ENCODE measurements at regions not wholly inside any gene's neighbourhood (a gene's known extent, or its start where the extent isn't known, plus 50 kb on each side); places are given as distances from the start of the nearest gene placed in this dataset.
A peak's percentile ranks its signal among the peaks of the same experiment; 100 is the strongest.

DNA sequence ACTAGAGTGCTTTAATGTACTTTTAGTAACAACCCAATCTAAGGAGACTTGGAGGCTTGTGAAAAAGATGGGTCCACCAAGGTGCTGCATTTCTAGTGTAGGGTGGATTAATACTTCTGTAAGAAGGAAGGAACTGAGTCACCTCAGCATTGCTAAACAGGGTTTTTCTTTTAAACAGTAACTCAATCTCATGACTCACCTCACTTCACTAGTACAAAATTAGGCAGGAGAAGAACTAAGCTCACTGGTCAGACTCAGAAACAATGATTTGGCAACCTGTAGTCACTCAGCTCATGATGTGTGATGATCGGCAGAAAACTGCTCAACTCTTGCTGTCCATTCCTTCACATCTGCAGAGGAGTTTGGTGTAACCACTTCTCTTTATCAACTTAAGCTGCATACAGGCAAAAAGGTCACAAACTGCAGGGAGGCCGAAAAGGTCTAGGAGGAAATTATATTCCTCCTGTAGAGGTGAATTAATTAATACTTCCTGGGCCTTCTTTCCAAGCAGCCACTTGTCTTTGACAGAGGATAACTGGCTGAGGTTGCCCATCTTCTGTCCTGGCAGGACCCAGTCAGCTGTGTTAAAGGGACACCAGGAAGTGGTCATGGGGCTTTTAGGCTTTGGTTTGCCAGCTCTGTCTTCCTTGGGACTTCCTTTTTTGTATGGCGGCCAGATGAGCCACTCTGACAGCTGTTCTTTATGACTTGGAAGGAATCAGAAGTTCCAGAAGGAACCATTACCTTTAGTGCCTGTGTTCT lies 466.9 kb downstream of the FUT8 start:
- ChIA-PET CTCF (interaction anchor here (0.7 to 3.1 kb wide), 5 partner anchors 12 to 719 kb away, joined by 3 to 20 read pairs (median 6); no protein-coding TSS in a partner anchor), POLR2A (interaction anchor here (0.9 kb wide), 1 partner anchor 32 kb away, joined by 4 read pairs; no protein-coding TSS in a partner anchor)
- DNase-seq, result peak; percentile 15

DNA sequence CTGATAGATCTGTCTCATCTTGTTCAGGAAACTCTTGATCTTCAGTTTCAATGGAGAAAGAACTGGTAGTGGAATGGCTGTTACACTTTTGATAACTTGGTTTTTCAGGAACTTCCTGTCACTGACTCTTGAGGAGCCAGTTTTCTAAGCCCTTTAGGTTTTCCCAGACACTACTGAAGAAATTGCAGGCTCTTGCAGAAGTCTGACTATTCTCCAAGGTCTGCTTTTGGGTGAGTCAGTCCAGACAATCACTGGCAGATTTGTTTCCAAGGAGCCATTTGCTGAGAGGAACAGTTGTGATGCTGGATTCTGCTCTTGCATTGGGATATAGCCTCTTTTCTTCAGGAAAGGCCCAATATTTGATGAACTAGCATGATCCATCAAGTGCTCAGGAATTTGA lies 468.0 kb downstream of the FUT8 start:
- ChIA-PET CTCF (interaction anchor here (1.5 kb wide), 1 partner anchor 56 kb away, joined by 3 read pairs; no protein-coding TSS in a partner anchor), POLR2A (no interaction called here)
- intact Hi-C loops (cut with micrococcal nuclease), result no loop called here
- Mint-ChIP-seq H3K36me3 (peaks cover 2% of the 10 kb centered on the region), H3K27ac (no peak overlapping the region), H3K4me3 (no peak overlapping the region), H3K27me3 (no peaks in the 10 kb centered on the region), H3K4me1 (ENCODE audit: low read depth) (peaks cover 44% of the 10 kb centered on the region), H3K9me3 (peaks cover 2% of the 10 kb centered on the region)
- DNase-seq, result no peak

More for the DNA sequence above, 466.9 kb downstream of the FUT8 start:
- H3K27me3 Mint-ChIP-seq, result no peaks in the 10 kb centered on the region
- H3K4me1 Mint-ChIP-seq (ENCODE audit: low read depth), result peaks cover 44% of the 10 kb centered on the region
- intact Hi-C loops (cut with micrococcal nuclease), result loop anchor here (1.0 to 5.0 kb wide), 3 partner anchors 29 to 73 kb away; no protein-coding TSS in a partner anchor
- peak overlapping the region; percentile 71 for H3K27ac Mint-ChIP-seq
- H3K4me3 Mint-ChIP-seq, result no peak overlapping the region
- peaks cover 2% of the 10 kb centered on the region for H3K9me3 Mint-ChIP-seq
- peaks cover 2% of the 10 kb centered on the region for H3K36me3 Mint-ChIP-seq

DNA sequence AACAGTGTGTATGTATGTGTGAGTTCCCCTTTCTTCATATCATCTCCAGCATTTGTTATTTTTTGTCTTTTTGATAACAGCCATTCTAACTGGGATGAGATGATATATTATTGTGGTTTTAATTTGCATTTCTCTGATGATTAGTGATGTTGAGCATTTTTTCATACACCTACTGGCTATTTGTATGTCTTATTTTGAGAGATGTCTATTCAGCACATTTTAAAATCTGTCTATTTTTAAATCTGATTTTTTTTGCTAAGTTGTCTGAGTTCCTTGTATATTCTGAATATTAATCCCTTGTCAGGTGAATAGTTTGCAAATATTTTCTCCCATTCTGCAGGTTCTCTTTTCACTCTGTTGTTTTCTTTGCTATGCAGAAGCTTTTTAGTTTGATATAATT lies 469.1 kb downstream of the FUT8 start:
- Mint-ChIP-seq H3K27ac (no peak overlapping the region), H3K4me3 (no peak overlapping the region), H3K36me3 (peaks cover 2% of the 10 kb centered on the region), H3K9me3 (peaks cover 2% of the 10 kb centered on the region), H3K27me3 (no peaks in the 10 kb centered on the region), H3K4me1 (ENCODE audit: low read depth) (peaks cover 44% of the 10 kb centered on the region)
- DNase-seq, result no peak
- POLR2A ChIA-PET, result no interaction called here
- intact Hi-C loops (cut with micrococcal nuclease), result no loop called here
- CTCF ChIA-PET, result interaction anchor here (1.5 kb wide), 1 partner anchor 57 kb away, joined by 3 read pairs; no protein-coding TSS in a partner anchor

DNA sequence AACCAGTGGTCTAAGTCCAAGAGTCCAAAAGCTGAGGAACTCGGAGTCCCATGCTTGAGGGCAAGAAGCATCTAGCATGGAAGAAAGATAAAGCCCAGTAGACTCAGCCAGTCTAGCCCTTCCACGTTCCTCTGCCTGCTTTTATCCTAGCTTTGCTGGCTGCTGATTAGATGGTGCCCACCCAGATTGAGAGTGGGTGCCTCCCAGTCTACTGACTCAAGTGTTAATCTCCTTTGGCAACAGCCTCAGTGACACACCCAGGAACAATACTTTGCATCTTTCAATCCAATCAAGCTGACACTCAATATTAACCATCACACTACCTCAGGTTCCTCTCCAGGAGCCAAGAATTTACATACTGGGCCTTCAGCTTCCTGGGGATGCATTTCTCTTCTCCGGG lies 476.1 kb downstream of the FUT8 start:
- Mint-ChIP-seq H3K9me3 (peaks cover 6% of the 10 kb centered on the region), H3K27ac (no peak overlapping the region), H3K36me3 (peaks cover 2% of the 10 kb centered on the region), H3K4me1 (ENCODE audit: low read depth) (peaks cover 3% of the 10 kb centered on the region), H3K27me3 (no peaks in the 10 kb centered on the region), H3K4me3 (no peak overlapping the region)
- ChIA-PET CTCF (no interaction called here), POLR2A (no interaction called here)
- intact Hi-C loops (cut with micrococcal nuclease), result no loop called here
- DNase-seq, result no peak

DNA sequence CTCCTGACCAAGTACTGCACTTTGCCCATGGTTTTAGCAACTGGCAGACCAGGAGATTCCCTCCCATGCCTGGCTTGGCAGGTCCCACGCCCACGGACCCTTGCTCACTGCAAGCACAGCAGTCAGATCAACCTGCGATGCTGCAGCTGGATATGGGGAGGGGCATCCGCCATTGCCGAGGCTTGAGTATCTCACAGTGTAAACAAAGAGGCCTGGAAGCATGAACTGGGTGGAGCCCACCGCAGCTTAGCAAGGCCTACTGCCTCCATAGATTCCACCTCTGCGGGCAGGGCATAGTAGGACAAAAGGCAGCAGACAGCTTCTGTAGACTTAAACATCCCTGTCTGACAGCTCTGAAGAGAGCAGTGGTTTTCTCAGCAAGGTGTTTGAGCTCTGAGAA lies 479.8 kb downstream of the FUT8 start:
- Mint-ChIP-seq H3K4me3 (no peak overlapping the region), H3K27ac (no peak overlapping the region), H3K9me3 (peaks cover 10% of the 10 kb centered on the region), H3K4me1 (ENCODE audit: low read depth) (peaks cover 3% of the 10 kb centered on the region), H3K36me3 (peaks cover 1% of the 10 kb centered on the region), H3K27me3 (no peaks in the 10 kb centered on the region)
- POLR2A ChIA-PET, result no interaction called here
- DNase-seq, result no peak
- CTCF ChIA-PET, result no interaction called here
- intact Hi-C loops (cut with micrococcal nuclease), result no loop called here

DNA sequence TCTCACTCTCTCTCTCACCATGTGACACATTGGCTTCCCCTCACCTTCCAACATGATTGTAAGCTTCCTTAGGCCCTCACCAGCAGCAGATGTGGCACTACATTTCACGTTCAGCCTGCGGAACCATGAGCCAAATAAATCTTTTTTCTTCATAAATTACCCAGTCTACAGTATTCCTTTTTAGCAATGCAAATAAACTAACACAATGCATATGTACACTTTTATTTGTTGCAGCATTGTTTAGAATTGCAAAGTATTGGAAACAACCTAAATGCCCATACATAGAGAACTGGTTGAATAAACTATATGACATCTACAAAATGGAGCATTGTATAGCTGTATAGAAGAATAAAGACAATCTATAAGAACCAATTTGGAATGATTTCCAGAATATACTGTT lies 487.6 kb downstream of the FUT8 start:
- POLR2A ChIA-PET, result no interaction called here
- H3K27me3 Mint-ChIP-seq, result no peaks in the 10 kb centered on the region
- peaks cover 4% of the 10 kb centered on the region for H3K36me3 Mint-ChIP-seq
- H3K9me3 Mint-ChIP-seq, result peaks cover 15% of the 10 kb centered on the region
- CTCF ChIA-PET, result interaction anchor here (0.7 kb wide), 1 partner anchor 789 kb away, joined by 3 read pairs; no protein-coding TSS in a partner anchor
- DNase-seq, result no peak
- H3K4me3 Mint-ChIP-seq, result no peak overlapping the region
- H3K27ac Mint-ChIP-seq, result no peak overlapping the region
- peaks cover 2% of the 10 kb centered on the region for H3K4me1 Mint-ChIP-seq (ENCODE audit: low read depth)
- intact Hi-C loops (cut with micrococcal nuclease), result no loop called here

DNA sequence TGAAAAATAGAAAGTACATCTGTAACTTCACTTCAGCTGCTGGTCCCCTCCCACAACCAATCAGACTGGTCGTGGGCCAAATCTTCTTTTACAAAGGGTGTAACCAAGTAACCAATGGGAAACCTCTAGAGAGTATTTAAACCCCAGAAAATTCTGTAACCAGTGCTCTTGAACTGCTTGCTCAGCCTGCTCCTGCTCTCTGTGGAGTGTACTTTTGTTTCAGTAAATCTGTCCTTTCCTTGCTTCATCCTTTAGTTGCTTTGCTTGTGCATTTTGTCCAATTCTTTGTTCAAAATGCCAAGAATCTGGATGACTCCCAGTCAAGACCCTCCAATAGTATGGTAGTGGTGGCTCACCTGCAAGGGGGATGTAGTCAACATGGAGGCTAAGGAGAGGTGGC lies 489.1 kb downstream of the FUT8 start:
- Mint-ChIP-seq H3K36me3 (peaks cover 4% of the 10 kb centered on the region), H3K4me3 (no peak overlapping the region), H3K27ac (no peak overlapping the region), H3K4me1 (ENCODE audit: low read depth) (peaks cover 2% of the 10 kb centered on the region), H3K9me3 (peaks cover 15% of the 10 kb centered on the region), H3K27me3 (no peaks in the 10 kb centered on the region)
- intact Hi-C loops (cut with micrococcal nuclease), result no loop called here
- POLR2A ChIA-PET, result no interaction called here
- CTCF ChIA-PET, result no interaction called here
- no peak for DNase-seq

DNA sequence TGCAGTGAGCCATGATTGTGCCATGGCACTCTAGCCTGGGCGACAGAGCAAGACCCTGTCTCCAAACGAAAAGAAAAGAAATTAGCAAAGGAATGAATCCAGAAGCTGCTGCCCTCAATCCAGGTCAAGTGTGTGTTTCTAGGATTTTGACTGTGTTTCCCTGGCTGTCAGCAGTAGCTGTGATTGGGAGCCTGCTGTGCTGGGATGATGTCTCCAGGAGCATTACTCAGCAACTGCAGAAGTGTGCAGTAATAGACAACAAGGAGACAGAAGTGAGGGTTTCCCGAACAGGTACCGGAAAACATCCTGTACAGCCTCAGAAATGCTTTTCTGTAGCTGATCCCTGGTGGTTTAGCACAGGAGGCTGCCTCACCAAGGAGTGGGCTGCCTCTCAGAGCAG lies 492.5 kb downstream of the FUT8 start:
- DNase-seq, result no peak
- ChIA-PET CTCF (interaction anchor here (0.7 to 1.1 kb wide), 2 partner anchors 54 to 397 kb away, joined by 3 to 5 read pairs; no protein-coding TSS in a partner anchor), POLR2A (no interaction called here)

DNA sequence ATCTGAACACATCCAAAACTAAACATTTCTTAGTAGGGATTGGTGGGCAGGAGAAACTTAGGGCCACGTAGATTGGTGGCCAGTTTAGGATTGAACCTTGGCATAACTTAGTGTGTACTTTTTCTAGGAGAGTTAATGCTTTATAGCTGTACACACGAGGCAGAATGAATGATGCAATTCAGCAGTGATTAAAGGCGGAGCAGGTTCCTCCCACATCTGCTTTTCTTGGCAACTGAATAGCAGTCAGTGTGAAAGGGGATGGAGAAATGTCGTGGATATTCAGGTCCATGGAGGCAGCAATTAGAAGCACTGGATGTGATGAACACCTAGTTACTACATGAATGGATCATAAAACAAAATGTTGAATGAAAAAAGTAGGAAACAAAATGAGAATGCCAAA lies 493.8 kb downstream of the FUT8 start:
- DNase-seq, result no peak
- ChIA-PET POLR2A (no interaction called here), CTCF (no interaction called here)
- Mint-ChIP-seq H3K4me3 (no peak overlapping the region), H3K9me3 (peaks cover 5% of the 10 kb centered on the region), H3K27me3 (no peaks in the 10 kb centered on the region), H3K36me3 (peaks cover under 1% of the 10 kb centered on the region), H3K27ac (no peak overlapping the region), H3K4me1 (ENCODE audit: low read depth) (peaks cover 6% of the 10 kb centered on the region)
- intact Hi-C loops (cut with micrococcal nuclease), result no loop called here

More for the DNA sequence above, 492.5 kb downstream of the FUT8 start:
- intact Hi-C loops (cut with micrococcal nuclease), result no loop called here
- Mint-ChIP-seq H3K4me3 (no peak overlapping the region), H3K27me3 (no peaks in the 10 kb centered on the region), H3K27ac (no peak overlapping the region), H3K9me3 (peaks cover 11% of the 10 kb centered on the region), H3K4me1 (ENCODE audit: low read depth) (peaks cover 6% of the 10 kb centered on the region), H3K36me3 (peaks cover 4% of the 10 kb centered on the region)

DNA sequence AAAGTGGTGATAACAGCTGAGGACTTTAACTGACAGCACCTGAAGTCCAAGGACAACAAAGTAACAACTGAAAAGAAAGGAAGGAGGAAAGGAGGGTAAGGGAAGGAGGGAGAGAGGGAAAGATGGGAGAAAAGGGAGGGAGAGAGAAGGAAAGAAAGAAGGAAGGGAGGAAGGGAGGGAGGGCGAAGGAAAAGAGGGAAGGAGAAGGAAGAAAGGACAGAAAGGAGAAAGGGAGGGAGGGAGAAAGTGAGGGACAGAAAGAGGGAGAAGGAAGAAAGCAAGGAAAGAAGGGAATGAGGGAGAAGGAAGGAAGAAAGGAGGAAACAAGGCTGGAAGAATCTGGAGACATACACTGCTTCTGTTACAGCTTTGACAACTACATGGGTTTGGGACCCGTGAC lies 494.4 kb downstream of the FUT8 start:
- DNase-seq, result no peak
- POLR2A ChIA-PET, result no interaction called here
- H3K4me3 Mint-ChIP-seq, result no peak overlapping the region
- CTCF ChIA-PET, result interaction anchor here (0.9 kb wide), 1 partner anchor 82 kb away, joined by 3 read pairs; no protein-coding TSS in a partner anchor
- no peaks in the 10 kb centered on the region for H3K9me3 Mint-ChIP-seq
- intact Hi-C loops (cut with micrococcal nuclease), result no loop called here
- H3K27me3 Mint-ChIP-seq, result no peaks in the 10 kb centered on the region
- no peak overlapping the region for H3K27ac Mint-ChIP-seq
- peaks cover 6% of the 10 kb centered on the region for H3K4me1 Mint-ChIP-seq (ENCODE audit: low read depth)
- no peaks in the 10 kb centered on the region for H3K36me3 Mint-ChIP-seq

DNA sequence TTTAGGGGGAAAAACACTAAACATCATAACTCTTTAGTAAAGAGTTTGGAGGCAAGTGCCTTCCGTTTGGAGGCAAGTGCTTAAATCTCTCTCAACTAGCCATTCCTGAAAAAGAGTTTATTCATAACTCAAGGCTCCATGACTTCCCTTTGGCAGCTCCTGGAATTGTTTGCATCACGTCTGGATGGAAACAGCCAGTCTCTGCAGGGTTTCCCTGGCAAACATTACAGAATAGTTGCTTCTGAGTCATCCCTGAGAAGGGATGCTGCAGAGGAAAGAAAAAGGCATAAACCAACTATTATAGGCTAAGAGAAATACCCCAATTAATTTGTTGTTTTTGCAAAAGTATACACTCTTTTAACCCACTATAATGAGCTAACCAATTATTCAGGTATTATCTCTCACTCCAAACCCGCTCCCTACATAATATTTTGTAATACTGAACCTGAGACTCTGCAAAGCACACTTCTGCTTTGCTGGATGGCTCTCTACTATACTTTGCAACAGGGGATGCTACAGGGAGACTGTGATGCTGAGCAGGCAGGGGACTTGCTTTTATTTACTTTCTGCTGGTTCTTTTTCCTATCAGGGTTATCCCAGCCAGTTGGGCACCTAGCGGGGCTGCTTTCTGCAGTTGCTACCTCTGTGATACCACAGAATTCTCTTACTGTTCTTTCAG lies 497.7 kb downstream of the FUT8 start:
- ChIA-PET POLR2A (no interaction called here), CTCF (no interaction called here)
- no peak for DNase-seq
- intact Hi-C loops (cut with micrococcal nuclease), result no loop called here
- H3K4me1 Mint-ChIP-seq (ENCODE audit: low read depth), result peaks cover 12% of the 10 kb centered on the region
- H3K9me3 Mint-ChIP-seq, result no peaks in the 10 kb centered on the region
- H3K27me3 Mint-ChIP-seq, result no peaks in the 10 kb centered on the region
- H3K4me3 Mint-ChIP-seq, result no peak overlapping the region
- no peak overlapping the region for H3K27ac Mint-ChIP-seq
- H3K36me3 Mint-ChIP-seq, result no peaks in the 10 kb centered on the region

DNA sequence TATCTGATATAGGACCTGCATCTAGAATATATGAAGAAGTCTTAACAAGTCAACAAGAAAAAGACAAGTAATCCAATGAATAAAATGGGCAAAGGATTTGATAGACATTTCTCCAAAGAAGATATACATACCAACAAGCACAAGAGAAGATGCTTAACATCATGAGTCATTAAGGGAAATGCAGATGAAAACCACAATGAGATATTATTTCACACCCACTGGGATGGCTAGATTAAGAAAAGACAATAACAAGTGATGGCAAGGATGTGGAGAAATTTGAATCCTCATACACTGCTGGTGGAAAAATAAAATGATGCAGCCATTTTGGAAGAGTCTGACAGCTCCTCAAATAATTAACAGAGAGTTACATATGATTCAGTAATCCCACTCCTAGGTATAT lies 502.6 kb downstream of the FUT8 start:
- intact Hi-C loops (cut with micrococcal nuclease), result no loop called here
- ChIA-PET CTCF (interaction anchor here (0.7 to 1.0 kb wide), 2 partner anchors 12 to 157 kb away, joined by 3 read pairs; no protein-coding TSS in a partner anchor), POLR2A (no interaction called here)
- no peak for DNase-seq
- Mint-ChIP-seq H3K4me1 (ENCODE audit: low read depth) (peaks cover 6% of the 10 kb centered on the region), H3K36me3 (no peaks in the 10 kb centered on the region), H3K27me3 (no peaks in the 10 kb centered on the region), H3K9me3 (no peaks in the 10 kb centered on the region), H3K4me3 (no peak overlapping the region), H3K27ac (no peak overlapping the region)
